NT2/D1 (cell line): ENCODE measurements at regions not wholly inside any gene's neighbourhood (a gene's known extent, or its start where the extent isn't known, plus 50 kb on each side); places are given as distances from the start of the nearest gene placed in this dataset.

Experiments used
- DNase-seq: peaks from one replicate; pipeline ENCODE4 v3.0.0-alpha.2; 2011; ENCODE audit warnings: low read depth, low spot score
- H3K27me3 ChIP-seq: 2 replicates; pipeline ENCODE4 v1.6.0; 2011; ENCODE audit warnings: mild to moderate bottlenecking; ENCODE audit not compliant: insufficient read length, insufficient read depth
- H3K36me3 ChIP-seq: 2 replicates; pipeline ENCODE4 v1.6.1; 2011; ENCODE audit warnings: mild to moderate bottlenecking, low read length, mixed read lengths; ENCODE audit not compliant: insufficient read depth, insufficient read length
- H3K4me1 ChIP-seq: 2 replicates; pipeline ENCODE4 v1.5.1; 2011; ENCODE audit not compliant: insufficient read depth, insufficient read length
- H3K4me3 ChIP-seq: 2 replicates; pipeline ENCODE4 v1.5.1; 2011; ENCODE audit warnings: low read depth; ENCODE audit not compliant: insufficient read length
- H3K9ac ChIP-seq: 2 replicates; pipeline ENCODE4 v1.6.0; 2011; ENCODE audit warnings: low read depth; ENCODE audit not compliant: insufficient read length
- H3K9me3 ChIP-seq: 2 replicates; pipeline ENCODE4 v1.5.1; 2011; ENCODE audit warnings: mild to moderate bottlenecking, low read length; ENCODE audit not compliant: insufficient read depth
- SUZ12 ChIP-seq: IDR thresholded peaks from 2 replicates; pipeline ENCODE4 v1.6.1; 2011; ENCODE audit not compliant: insufficient read length, insufficient read depth; ENCODE audit errors: extremely low read depth
- YY1 ChIP-seq: IDR thresholded peaks from 2 replicates; pipeline ENCODE4 v1.6.1; 2011; ENCODE audit not compliant: insufficient read length, insufficient read depth
- ZNF274 ChIP-seq: IDR thresholded peaks from 2 replicates; pipeline ENCODE4 v1.6.1; 2011; ENCODE audit warnings: mild to moderate bottlenecking, low read depth, low read length

DNA sequence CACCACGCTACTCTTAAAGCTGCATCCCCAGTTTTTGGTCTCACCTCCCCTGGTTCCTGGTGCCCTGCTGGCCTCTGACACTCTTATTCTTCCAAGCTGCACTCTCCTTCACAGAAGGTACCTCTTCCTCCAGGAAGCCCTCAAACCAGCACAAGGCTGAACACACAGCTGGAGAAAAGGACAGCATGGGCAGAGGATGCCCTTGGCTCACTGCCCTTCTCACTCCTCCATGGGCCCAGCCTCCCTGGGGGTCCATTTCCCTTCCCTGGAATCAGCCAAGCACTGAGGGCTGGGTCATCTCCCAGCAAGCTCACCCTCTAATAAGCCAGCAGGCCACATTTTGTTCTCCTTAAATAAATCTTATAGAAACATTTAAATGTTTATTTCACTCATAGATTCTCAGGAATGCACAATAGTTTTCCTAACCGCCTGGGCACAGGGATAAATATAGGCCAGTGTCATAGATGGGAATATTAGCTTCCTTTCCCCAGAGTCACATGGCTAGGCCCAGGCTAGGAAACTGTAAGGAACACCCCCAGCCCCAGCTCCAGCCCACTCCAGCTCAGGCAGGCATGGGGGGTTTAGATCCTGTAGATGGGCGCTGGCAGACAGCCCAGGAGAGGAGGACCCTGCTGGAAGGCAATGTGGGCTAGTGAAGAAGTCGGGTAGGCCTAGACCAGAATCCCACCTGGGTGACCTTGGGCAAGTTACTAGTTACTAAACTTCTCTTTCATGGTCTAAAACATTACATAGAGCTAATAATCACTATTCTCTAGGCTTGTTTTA, 51.5 kb downstream of the IRAG1 start:
- DNase-seq: no peak
- no peaks in the 10 kb centered on the region for H3K4me1 ChIP-seq
- H3K4me3 ChIP-seq: no peak overlapping the region
- H3K9me3 ChIP-seq: no peaks in the 10 kb centered on the region
- TF ChIP-seq SUZ12 (no peak), YY1 (no peak), ZNF274 (no peak)
- no peak overlapping the region for H3K9ac ChIP-seq
- H3K27me3 ChIP-seq: no peaks in the 10 kb centered on the region
- H3K36me3 ChIP-seq: no peaks in the 10 kb centered on the region

DNA sequence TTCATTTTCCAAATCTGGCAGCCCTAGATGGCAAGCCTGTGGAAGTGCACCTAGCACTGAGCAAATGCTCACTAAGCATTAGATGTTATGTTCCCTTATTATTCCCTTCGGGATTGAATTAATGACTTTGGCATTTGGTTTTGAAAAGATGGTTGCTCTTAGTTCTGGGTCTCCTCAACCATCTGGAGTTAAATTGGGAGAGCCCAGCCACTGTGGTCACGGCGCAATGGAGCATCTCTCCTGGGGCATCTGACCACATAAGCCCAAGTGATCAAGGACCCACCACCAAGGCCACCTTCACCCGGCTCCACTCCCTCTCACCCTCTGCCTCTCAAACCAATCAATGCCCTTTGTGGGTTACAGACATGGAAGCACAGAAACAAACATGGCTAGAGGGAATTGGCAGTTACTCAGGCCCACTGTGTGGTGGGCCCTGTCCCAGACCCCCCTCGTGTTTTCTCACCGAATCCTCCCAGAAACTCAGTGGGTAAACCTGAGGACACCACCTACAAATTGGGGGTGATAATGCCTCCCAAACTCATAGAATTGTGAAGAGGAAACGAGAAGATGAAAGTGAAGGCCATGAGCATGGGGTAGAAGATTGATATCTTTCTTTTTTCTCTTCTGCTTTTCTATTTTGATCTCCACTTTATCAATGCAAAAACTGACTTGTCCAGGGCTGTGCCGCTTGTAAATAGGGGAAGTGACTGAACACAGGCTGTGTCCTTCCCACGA, 52.2 kb downstream of the IRAG1 start:
- no peak overlapping the region for H3K4me3 ChIP-seq
- TF ChIP-seq SUZ12 (no peak), YY1 (no peak), ZNF274 (no peak)
- no peak overlapping the region for H3K9ac ChIP-seq
- no peaks in the 10 kb centered on the region for H3K9me3 ChIP-seq
- no peaks in the 10 kb centered on the region for H3K4me1 ChIP-seq
- H3K27me3 ChIP-seq: no peaks in the 10 kb centered on the region
- no peaks in the 10 kb centered on the region for H3K36me3 ChIP-seq
- no peak for DNase-seq

DNA sequence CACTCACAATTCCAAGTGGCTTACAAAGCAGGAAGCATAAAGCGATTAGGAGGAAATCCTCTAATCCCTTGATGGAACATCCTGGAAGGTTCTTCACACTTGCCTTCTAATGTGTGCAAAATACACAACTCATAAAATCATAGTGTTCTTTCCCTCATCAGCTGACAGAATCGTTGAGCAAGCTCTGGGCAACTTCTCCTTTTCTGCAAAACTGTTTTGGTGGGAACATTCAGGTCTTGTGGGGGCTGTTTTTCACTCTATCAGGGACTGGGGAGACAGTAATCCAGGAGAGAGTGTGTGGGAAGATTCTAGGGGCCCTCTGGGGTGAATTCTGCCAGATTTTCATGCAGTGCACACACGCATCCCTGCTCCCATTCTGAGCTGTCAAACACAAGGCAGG, 53.2 kb downstream of the IRAG1 start:
- DNase-seq: no peak
- Histone ChIP-seq H3K27me3 (no peaks in the 10 kb centered on the region), H3K9me3 (no peaks in the 10 kb centered on the region), H3K4me1 (no peaks in the 10 kb centered on the region), H3K4me3 (no peak overlapping the region), H3K36me3 (no peaks in the 10 kb centered on the region), H3K9ac (no peak overlapping the region)
- TF ChIP-seq ZNF274 (no peak), SUZ12 (no peak), YY1 (no peak)

DNA sequence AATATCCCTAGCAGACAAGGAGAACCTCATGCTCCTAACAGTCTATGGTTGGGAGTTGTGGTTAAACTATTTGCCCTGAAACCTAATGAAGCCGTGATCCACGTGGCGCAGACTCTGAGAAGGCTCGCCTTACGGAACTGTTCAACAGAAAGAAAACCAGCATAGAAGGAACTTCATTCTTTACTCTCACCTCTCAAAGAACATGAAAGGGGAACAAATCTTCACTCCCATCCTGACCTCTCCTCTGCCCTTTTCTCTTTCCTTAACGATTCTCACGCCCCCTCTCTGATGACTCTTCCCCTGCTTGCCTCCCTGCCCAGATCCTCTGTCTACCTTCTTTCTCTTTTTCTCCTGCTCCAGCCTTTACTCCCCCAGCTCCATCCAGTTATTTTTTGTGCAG, 54.2 kb downstream of the IRAG1 start:
- H3K4me1 ChIP-seq: no peaks in the 10 kb centered on the region
- H3K27me3 ChIP-seq: no peaks in the 10 kb centered on the region
- H3K4me3 ChIP-seq: no peak overlapping the region
- TF ChIP-seq YY1 (no peak), SUZ12 (no peak), ZNF274 (no peak)
- no peak for DNase-seq
- no peak overlapping the region for H3K9ac ChIP-seq
- H3K9me3 ChIP-seq: no peaks in the 10 kb centered on the region
- no peaks in the 10 kb centered on the region for H3K36me3 ChIP-seq

DNA sequence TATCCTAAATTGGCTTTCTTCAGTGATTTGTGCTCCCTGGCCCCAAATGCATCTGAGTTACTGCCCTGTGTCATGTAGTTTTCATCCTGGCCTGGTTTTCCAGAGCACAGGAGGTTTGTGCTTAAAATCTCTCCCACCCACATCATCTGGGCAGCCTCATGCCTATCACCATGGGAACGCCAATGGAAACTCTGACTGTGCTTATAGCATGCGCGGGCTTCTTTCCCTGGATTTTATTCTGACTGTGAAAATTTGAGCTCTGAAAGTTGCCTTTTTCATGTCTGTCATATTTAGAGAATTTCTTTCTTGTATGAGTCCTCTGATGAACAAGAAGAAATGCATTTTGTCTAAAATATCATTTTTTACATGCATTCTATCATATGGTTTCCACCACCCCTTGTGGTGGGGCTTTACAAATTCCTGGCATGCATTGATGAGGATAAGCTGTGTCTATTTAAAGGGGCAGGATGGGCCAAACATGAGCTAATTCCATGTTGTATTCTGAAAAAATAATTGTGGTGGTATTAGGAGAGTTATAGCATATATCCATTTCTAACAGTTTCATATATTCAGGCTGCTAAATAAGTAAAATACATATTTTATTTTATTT, 55.1 kb downstream of the IRAG1 start:
- Histone ChIP-seq H3K4me3 (no peak overlapping the region), H3K9ac (no peak overlapping the region), H3K4me1 (no peaks in the 10 kb centered on the region), H3K9me3 (no peaks in the 10 kb centered on the region), H3K27me3 (no peaks in the 10 kb centered on the region), H3K36me3 (no peaks in the 10 kb centered on the region)
- DNase-seq: no peak
- no peak for TF ChIP-seq YY1
- TF ChIP-seq ZNF274: no peak
- no peak for TF ChIP-seq SUZ12

DNA sequence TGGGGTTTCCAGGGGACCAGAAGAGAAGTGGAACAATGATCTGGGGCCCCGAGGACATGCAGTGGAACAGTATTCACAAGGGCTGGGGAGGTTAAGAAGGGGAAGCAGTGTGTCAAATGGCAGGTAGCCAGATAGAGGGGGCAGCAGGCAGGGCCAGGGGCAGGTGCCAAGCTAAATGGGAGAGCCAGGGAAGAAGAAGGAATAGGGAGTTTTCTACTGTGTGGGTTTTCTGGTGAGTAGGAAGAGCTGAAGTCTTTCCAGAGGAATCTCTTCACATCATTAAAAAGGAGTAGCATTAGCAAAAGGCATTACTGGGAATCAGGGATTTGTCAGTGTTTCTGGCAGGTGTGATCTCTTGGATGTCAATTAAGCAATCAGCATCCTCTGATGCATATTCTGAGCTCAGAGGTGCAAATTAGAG, 55.8 kb downstream of the IRAG1 start:
- no peak overlapping the region for H3K4me3 ChIP-seq
- TF ChIP-seq SUZ12 (no peak), YY1 (no peak), ZNF274 (no peak)
- no peaks in the 10 kb centered on the region for H3K36me3 ChIP-seq
- H3K4me1 ChIP-seq: no peaks in the 10 kb centered on the region
- no peaks in the 10 kb centered on the region for H3K9me3 ChIP-seq
- DNase-seq: no peak
- no peaks in the 10 kb centered on the region for H3K27me3 ChIP-seq
- H3K9ac ChIP-seq: no peak overlapping the region

DNA sequence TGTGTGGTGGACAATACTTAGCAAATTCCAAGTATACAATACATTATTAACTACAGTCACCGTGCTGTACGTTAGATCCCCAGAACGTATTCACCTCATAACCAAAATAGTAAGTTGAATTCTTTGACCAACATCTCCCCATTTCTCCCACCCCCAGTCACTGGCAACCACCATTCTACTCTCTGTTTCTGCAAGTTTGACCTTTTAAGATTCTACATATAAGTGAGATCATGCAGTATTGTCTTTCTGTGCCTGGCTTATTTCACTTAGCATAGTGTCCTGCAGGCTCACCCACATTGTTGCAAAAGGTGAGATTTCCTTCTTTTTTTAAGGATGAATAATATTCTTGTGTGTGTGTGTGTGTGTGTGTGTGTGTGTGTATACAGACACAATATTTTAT, 59.1 kb downstream of the IRAG1 start:
- Histone ChIP-seq H3K36me3 (no peaks in the 10 kb centered on the region), H3K9ac (no peak overlapping the region), H3K9me3 (no peaks in the 10 kb centered on the region), H3K4me3 (no peak overlapping the region), H3K27me3 (no peaks in the 10 kb centered on the region), H3K4me1 (peaks cover 3% of the 10 kb centered on the region)
- TF ChIP-seq SUZ12 (no peak), YY1 (no peak), ZNF274 (no peak)
- DNase-seq: no peak
